ENCODE measurements at regions not wholly inside any gene's neighbourhood (a gene's known extent, or its start where the extent isn't known, plus 50 kb on each side); places are given as distances from the start of the nearest gene placed in this dataset.

DNA sequence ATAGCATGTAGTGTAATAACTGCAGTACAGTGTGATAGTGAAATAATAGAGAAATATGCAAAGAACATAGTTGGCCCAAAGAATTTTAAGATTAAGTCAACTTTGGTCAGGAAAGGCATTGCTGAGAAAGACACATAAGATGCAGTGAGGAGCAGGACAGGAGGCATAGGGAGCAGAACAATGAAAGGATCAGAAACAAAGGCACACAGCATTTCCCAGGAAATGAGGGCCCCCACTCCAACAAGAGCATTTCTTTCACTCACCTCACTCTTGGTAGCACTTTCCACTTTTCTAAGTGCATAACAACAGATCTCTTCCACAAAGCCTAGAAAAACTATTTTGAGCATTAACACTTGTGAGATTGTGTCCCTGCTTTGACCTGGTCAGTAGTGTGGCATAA lies 238.4 kb upstream of the FAT3 start:
- POLR2A ChIA-PET: no interaction called here

DNA sequence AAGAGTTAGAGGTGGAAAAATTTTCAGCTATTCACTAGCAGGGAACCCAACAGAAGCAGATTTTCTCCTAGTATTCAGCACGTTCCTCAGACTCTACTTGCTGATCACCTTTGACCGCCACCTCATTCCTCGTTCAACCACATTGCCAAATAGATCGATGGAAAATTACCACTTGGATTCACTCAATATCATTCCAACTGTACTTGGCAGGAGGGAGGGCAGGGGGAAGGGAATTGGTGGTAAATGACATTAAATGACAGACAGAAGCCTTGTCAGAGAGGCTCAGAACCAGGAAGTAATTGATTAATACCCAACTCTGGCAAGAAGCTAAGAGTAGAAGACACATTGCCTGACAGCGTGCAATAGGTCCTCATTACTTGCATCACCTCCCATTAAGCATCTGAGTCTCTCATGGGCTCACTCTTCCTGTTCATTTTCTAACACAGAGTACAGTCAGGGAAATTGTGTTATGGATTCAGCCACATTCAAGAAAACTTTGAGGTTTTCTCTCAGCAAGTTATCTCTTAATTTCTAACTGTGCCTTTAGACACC lies 240.5 kb upstream of the FAT3 start:
- no peak for DNase-seq
- H3K9me2 ChIP-seq: no peaks in the 10 kb centered on the region
- H3K9me3 ChIP-seq: 0 out of 2 replicates have a peak, but pooled peaks cover 2% of the 10 kb centered on the region
- peaks cover 0 to 6% of the 10 kb centered on the region in 2 experiments; a peak in 2 of 4 replicates for H3K4me1 ChIP-seq (ENCODE audit: control insufficient read depth in 1 of 2, insufficient read depth in 2 of 2, low read depth in 1 of 2, low read length in 1 of 2)
- H3K9ac ChIP-seq: no peak overlapping the region
- no peak overlapping the region for H3K4me2 ChIP-seq
- ChIA-PET CTCF (interaction anchor here (0.8 to 1.2 kb wide), 2 partner anchors 9 to 15 kb away, joined by 3 read pairs; no protein-coding TSS in a partner anchor), POLR2A (no interaction called here)
- no peaks in the 10 kb centered on the region for H4K20me1 ChIP-seq (ENCODE audit: insufficient read depth)
- WGBS (ENCODE audit: low lambda C conversion rate): 92% methylated on average over 5 of the region's 5 CpGs
- H3K36me3 ChIP-seq (replicated peaks in 1 of 2; ENCODE audit: control insufficient read depth in 1 of 2, insufficient read depth in 2 of 2, low read length in 1 of 2): no peaks in the 10 kb centered on the region
- H3K27ac ChIP-seq (ENCODE audit: low read depth in 2 of 2, low read length in 1 of 2): no peak overlapping the region
- no peaks in the 10 kb centered on the region for H3K27me3 ChIP-seq (ENCODE audit: insufficient read depth)
- H2AFZ ChIP-seq (ENCODE audit: low read depth): no peak overlapping the region; the same call in 1 of the 2 replicates
- peaks cover 14% of the 10 kb centered on the region for H3F3A ChIP-seq (replicated peaks; ENCODE audit: insufficient read depth)
- TF ChIP-seq SMC3 (IDR thresholded peaks at IDR 0.05; ENCODE audit: low read depth, low read length): no peak
- TF ChIP-seq RFX5 (IDR thresholded peaks at IDR 0.05; ENCODE audit: low read length): no peak
- no peak for TF ChIP-seq FOSL2 (IDR thresholded peaks at IDR 0.05; ENCODE audit: borderline replicate concordance, low read depth)
- TF ChIP-seq YY1 (IDR thresholded peaks at IDR 0.05; ENCODE audit: low read depth): no peak
- no peak for TF ChIP-seq MEF2A (IDR thresholded peaks at IDR 0.05; ENCODE audit: borderline replicate concordance, low read depth)
- no peak for TF ChIP-seq EZH2phosphoT487 (IDR thresholded peaks at IDR 0.05; ENCODE audit: borderline replicate concordance, low read depth)
- no peak for TF ChIP-seq MXI1 (IDR thresholded peaks at IDR 0.05; ENCODE audit: low read depth, low read length)
- TF ChIP-seq, protein P1, sequence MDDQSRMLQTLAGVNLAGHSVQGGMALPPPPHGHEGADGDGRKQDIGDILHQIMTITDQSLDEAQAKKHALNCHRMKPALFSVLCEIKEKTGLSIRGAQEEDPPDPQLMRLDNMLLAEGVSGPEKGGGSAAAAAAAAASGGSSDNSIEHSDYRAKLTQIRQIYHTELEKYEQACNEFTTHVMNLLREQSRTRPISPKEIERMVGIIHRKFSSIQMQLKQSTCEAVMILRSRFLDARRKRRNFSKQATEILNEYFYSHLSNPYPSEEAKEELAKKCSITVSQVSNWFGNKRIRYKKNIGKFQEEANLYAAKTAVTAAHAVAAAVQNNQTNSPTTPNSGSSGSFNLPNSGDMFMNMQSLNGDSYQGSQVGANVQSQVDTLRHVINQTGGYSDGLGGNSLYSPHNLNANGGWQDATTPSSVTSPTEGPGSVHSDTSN (IDR thresholded peaks at IDR 0.05): no peak
- TF ChIP-seq RAD21 (IDR thresholded peaks at IDR 0.05; ENCODE audit: low read length): no peak
- TF ChIP-seq, protein P2, sequence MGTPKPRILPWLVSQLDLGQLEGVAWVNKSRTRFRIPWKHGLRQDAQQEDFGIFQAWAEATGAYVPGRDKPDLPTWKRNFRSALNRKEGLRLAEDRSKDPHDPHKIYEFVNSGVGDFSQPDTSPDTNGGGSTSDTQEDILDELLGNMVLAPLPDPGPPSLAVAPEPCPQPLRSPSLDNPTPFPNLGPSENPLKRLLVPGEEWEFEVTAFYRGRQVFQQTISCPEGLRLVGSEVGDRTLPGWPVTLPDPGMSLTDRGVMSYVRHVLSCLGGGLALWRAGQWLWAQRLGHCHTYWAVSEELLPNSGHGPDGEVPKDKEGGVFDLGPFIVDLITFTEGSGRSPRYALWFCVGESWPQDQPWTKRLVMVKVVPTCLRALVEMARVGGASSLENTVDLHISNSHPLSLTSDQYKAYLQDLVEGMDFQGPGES (IDR thresholded peaks at IDR 0.05; ENCODE audit: low read depth, low read length): no peak
- TF ChIP-seq ELF1 (IDR thresholded peaks at IDR 0.05): no peak
- TF ChIP-seq CHD2 (IDR thresholded peaks at IDR 0.05; ENCODE audit: low read length, partially characterized antibody): no peak
- TF ChIP-seq JUND (IDR thresholded peaks at IDR 0.05): no peak
- TF ChIP-seq RCOR1 (IDR thresholded peaks at IDR 0.05; ENCODE audit: low read length): no peak
- TF ChIP-seq, protein P3, sequence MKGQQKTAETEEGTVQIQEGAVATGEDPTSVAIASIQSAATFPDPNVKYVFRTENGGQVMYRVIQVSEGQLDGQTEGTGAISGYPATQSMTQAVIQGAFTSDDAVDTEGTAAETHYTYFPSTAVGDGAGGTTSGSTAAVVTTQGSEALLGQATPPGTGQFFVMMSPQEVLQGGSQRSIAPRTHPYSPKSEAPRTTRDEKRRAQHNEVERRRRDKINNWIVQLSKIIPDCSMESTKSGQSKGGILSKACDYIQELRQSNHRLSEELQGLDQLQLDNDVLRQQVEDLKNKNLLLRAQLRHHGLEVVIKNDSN (IDR thresholded peaks at IDR 0.05; ENCODE audit: borderline replicate concordance, low read depth): no peak
- no peak for TF ChIP-seq FOXJ3 (CRISPR knock-in tag; IDR thresholded peaks at IDR 0.05)
- TF ChIP-seq, protein P4, sequence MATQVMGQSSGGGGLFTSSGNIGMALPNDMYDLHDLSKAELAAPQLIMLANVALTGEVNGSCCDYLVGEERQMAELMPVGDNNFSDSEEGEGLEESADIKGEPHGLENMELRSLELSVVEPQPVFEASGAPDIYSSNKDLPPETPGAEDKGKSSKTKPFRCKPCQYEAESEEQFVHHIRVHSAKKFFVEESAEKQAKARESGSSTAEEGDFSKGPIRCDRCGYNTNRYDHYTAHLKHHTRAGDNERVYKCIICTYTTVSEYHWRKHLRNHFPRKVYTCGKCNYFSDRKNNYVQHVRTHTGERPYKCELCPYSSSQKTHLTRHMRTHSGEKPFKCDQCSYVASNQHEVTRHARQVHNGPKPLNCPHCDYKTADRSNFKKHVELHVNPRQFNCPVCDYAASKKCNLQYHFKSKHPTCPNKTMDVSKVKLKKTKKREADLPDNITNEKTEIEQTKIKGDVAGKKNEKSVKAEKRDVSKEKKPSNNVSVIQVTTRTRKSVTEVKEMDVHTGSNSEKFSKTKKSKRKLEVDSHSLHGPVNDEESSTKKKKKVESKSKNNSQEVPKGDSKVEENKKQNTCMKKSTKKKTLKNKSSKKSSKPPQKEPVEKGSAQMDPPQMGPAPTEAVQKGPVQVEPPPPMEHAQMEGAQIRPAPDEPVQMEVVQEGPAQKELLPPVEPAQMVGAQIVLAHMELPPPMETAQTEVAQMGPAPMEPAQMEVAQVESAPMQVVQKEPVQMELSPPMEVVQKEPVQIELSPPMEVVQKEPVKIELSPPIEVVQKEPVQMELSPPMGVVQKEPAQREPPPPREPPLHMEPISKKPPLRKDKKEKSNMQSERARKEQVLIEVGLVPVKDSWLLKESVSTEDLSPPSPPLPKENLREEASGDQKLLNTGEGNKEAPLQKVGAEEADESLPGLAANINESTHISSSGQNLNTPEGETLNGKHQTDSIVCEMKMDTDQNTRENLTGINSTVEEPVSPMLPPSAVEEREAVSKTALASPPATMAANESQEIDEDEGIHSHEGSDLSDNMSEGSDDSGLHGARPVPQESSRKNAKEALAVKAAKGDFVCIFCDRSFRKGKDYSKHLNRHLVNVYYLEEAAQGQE (IDR thresholded peaks at IDR 0.05; ENCODE audit: low read depth, low read length): no peak
- TF ChIP-seq FOXM1 (IDR thresholded peaks at IDR 0.05; ENCODE audit: low read depth): no peak
- no peaks in the 10 kb centered on the region for H3K79me2 ChIP-seq (ENCODE audit: insufficient read depth)
- no peak overlapping the region for H3K4me3 ChIP-seq (ENCODE audit: low read depth in 2 of 2, low read length in 1 of 2)

More for the DNA sequence above, 238.4 kb upstream of the FAT3 start:
- Histone ChIP-seq H3K4me1 (ENCODE audit: control insufficient read depth in 1 of 2, insufficient read depth in 2 of 2, low read depth in 1 of 2, low read length in 1 of 2) (peaks cover 0 to 5% of the 10 kb centered on the region in 2 experiments; a peak in 2 of 4 replicates), H3K79me2 (ENCODE audit: insufficient read depth) (no peaks in the 10 kb centered on the region), H3K4me2 (no peak overlapping the region), H4K20me1 (ENCODE audit: insufficient read depth) (no peaks in the 10 kb centered on the region), H3K4me3 (ENCODE audit: low read depth in 2 of 2, low read length in 1 of 2) (no peak overlapping the region), H3K27me3 (ENCODE audit: insufficient read depth) (no peaks in the 10 kb centered on the region), H2AFZ (ENCODE audit: low read depth) (no peak overlapping the region), H3K9me2 (no peaks in the 10 kb centered on the region), H3K27ac (ENCODE audit: low read depth in 2 of 2, low read length in 1 of 2) (no peak overlapping the region), H3K9me3 (0 out of 2 replicates have a peak, but pooled peaks cover 2% of the 10 kb centered on the region), H3F3A (replicated peaks; ENCODE audit: insufficient read depth) (peaks cover 13% of the 10 kb centered on the region), H3K9ac (no peak overlapping the region), H3K36me3 (replicated peaks in 1 of 2; ENCODE audit: control insufficient read depth in 1 of 2, insufficient read depth in 2 of 2, low read length in 1 of 2) (no peaks in the 10 kb centered on the region)
- CTCF ChIA-PET: no interaction called here
- no peak for TF ChIP-seq POLR2AphosphoS5 (IDR thresholded peaks at IDR 0.05; ENCODE audit: low read depth, low read length)
- no peak for TF ChIP-seq TAF1 (IDR thresholded peaks at IDR 0.05; ENCODE audit: borderline replicate concordance, low read depth, low read length)
- TF ChIP-seq RCOR1 (IDR thresholded peaks at IDR 0.05; ENCODE audit: low read length): no peak
- TF ChIP-seq TEAD4 (IDR thresholded peaks at IDR 0.05; ENCODE audit: borderline replicate concordance, insufficient read depth): no peak
- no peak for DNase-seq

Data from SK-N-SH (cell line).